Uterus (tissue), 3 donors: ENCODE measurements at regions not wholly inside any gene's neighbourhood (a gene's known extent, or its start where the extent isn't known, plus 50 kb on each side); places are given as distances from the start of the nearest gene placed in this dataset.
"Not testable (repeated sequence)": the region's sequence is repeated elsewhere in the genome, so short reads cannot be mapped to it uniquely, and the experiment has no call there.

Source experiments
- DNase-seq, 2 donors: peaks; one replicate each; pipeline ENCODE4 v3.0.0-alpha.2; 2019 to 2020
- H3K27ac ChIP-seq, 2 donors: fragments of 200-600 bp; sonication (generic); 1 replicate in 1 of 2; 2 replicates in 1 of 2; pipeline ENCODE4 v1.5.1; 2016 to 2018
- H3K27me3 ChIP-seq, 2 donors: fragments of 200-600 bp; sonication (generic); one replicate each; pipeline ENCODE4 v1.5.1; 2018 to 2019; ENCODE audit warnings: control low read depth in 1 of 2
- H3K36me3 ChIP-seq, 2 donors: fragments of 200-600 bp; sonication (generic); one replicate each; pipeline ENCODE4 v1.5.1; 2019; ENCODE audit warnings: control low read depth in 1 of 2
- H3K4me1 ChIP-seq, 2 donors: fragments of 200-600 bp; sonication (generic); one replicate each; pipeline ENCODE4 v1.5.1; 2018 to 2019; ENCODE audit warnings: control low read depth in 1 of 2
- H3K4me3 ChIP-seq, 2 donors: fragments of 200-600 bp; sonication (generic); 1 replicate in 1 of 2; 2 replicates in 1 of 2; pipeline ENCODE4 v1.5.1; 2018 to 2019; ENCODE audit warnings: mild to moderate bottlenecking in 1 of 2
- H3K9me3 ChIP-seq, 2 donors: fragments of 200-600 bp; sonication (generic); one replicate each; pipeline ENCODE4 v1.5.1; 2019; ENCODE audit warnings: control low read depth in 1 of 2
- CTCF ChIP-seq, 4 experiments: fragments of 200-600 bp in 2 of 4; fragments of 450-650 bp in 2 of 4; sonication (generic) in 2 of 4; IDR thresholded peaks; one replicate each; pipeline ENCODE4 v1.5.1; 2016 to 2019; ENCODE audit warnings: antibody characterized with exemption in 4 of 4, mild to moderate bottlenecking in 2 of 4, moderate library complexity in 1 of 4
- POLR2A ChIP-seq, 2 donors: fragments of 450-650 bp; IDR thresholded peaks; one replicate each; pipeline ENCODE4 v1.6.1; 2016; ENCODE audit warnings: antibody characterized with exemption in 2 of 2, mild to moderate bottlenecking in 1 of 2, moderate library complexity in 1 of 2
- intact Hi-C: fragments of 100-400 bp; cut with DNase I; formaldehyde crosslinking; loops from one replicate; pipeline ENCODE4 v1.15.1; 2023; ENCODE audit warnings: low total_unique reads
- donor health status: DM: yes; HTN: yes; CAD: no.

- H3K4me3 ChIP-seq: no peak overlapping the region
- intact Hi-C loops: no loop called here
- TF ChIP-seq CTCF (IDR thresholded peaks at IDR 0.05) (no peak), POLR2A (IDR thresholded peaks at IDR 0.05) (no peak)
Measured at GRCh38 chr3:147161833-147162232, 244.5 kb downstream of the ZIC4 start.

GRCh38 chr3:147160984-147161383 is 245.4 kb downstream of the ZIC4 start:
- Histone ChIP-seq H3K27me3 (no peaks in the 10 kb centered on the region), H3K4me1 (no peaks in the 10 kb centered on the region), H3K9me3 (no peaks in the 10 kb centered on the region), H3K36me3 (no peaks in the 10 kb centered on the region), H3K27ac (no peak overlapping the region), H3K4me3 (no peak overlapping the region)
- no peak for DNase-seq
- no peak for TF ChIP-seq POLR2A (IDR thresholded peaks at IDR 0.05)
- no peak for TF ChIP-seq CTCF (IDR thresholded peaks at IDR 0.05)
- intact Hi-C loops: no loop called here

More at GRCh38 chr3:147161833-147162232, 244.5 kb downstream of the ZIC4 start:
- DNase-seq: no peak
- Histone ChIP-seq H3K27ac (no peak overlapping the region), H3K27me3 (no peaks in the 10 kb centered on the region), H3K9me3 (no peaks in the 10 kb centered on the region), H3K4me1 (no peaks in the 10 kb centered on the region), H3K36me3 (no peaks in the 10 kb centered on the region)

GRCh38 chr3:147159141-147159540 is 247.2 kb downstream of the ZIC4 start:
- Histone ChIP-seq H3K4me1 (no peaks in the 10 kb centered on the region), H3K4me3 (no peak overlapping the region), H3K36me3 (no peaks in the 10 kb centered on the region), H3K9me3 (no peaks in the 10 kb centered on the region), H3K27ac (no peak overlapping the region), H3K27me3 (no peaks in the 10 kb centered on the region)
- intact Hi-C loops: no loop called here
- TF ChIP-seq CTCF (IDR thresholded peaks at IDR 0.05) (no peak), POLR2A (IDR thresholded peaks at IDR 0.05) (no peak)
- DNase-seq: no peak

GRCh38 chr3:147157631-147158030 is 248.7 kb downstream of the ZIC4 start:
- Histone ChIP-seq H3K36me3 (no peaks in the 10 kb centered on the region), H3K27me3 (no peaks in the 10 kb centered on the region), H3K9me3 (no peaks in the 10 kb centered on the region), H3K4me1 (no peaks in the 10 kb centered on the region), H3K4me3 (no peak overlapping the region), H3K27ac (no peak overlapping the region)
- no peak for DNase-seq
- TF ChIP-seq POLR2A (IDR thresholded peaks at IDR 0.05): no peak
- no peak for TF ChIP-seq CTCF (IDR thresholded peaks at IDR 0.05)
- intact Hi-C loops: no loop called here

- intact Hi-C loops, H3K27me3 ChIP-seq, H3K9me3 ChIP-seq, H3K4me3 ChIP-seq, H3K4me1 ChIP-seq, DNase-seq, H3K36me3 ChIP-seq, H3K27ac ChIP-seq: not testable (repeated sequence)
Measured at GRCh38 chr3:147154988-147155387, 251.4 kb downstream of the ZIC4 start.

- no peaks in the 10 kb centered on the region for H3K4me1 ChIP-seq
- intact Hi-C loops: no loop called here
- TF ChIP-seq CTCF (IDR thresholded peaks at IDR 0.05) (no peak), POLR2A (IDR thresholded peaks at IDR 0.05) (no peak)
- H3K27ac ChIP-seq: no peak overlapping the region
- no peaks in the 10 kb centered on the region for H3K36me3 ChIP-seq
- no peak overlapping the region for H3K4me3 ChIP-seq
- no peak for DNase-seq
- no peaks in the 10 kb centered on the region for H3K27me3 ChIP-seq
- no peaks in the 10 kb centered on the region for H3K9me3 ChIP-seq
Measured at GRCh38 chr3:147153830-147154539, 252.4 kb downstream of the ZIC4 start.
